ENCODE measurements at regions not wholly inside any gene's neighbourhood (a gene's known extent, or its start where the extent isn't known, plus 50 kb on each side); places are given as distances from the start of the nearest gene placed in this dataset.
A peak's percentile ranks its signal among the peaks of the same experiment; 100 is the strongest.

DNA sequence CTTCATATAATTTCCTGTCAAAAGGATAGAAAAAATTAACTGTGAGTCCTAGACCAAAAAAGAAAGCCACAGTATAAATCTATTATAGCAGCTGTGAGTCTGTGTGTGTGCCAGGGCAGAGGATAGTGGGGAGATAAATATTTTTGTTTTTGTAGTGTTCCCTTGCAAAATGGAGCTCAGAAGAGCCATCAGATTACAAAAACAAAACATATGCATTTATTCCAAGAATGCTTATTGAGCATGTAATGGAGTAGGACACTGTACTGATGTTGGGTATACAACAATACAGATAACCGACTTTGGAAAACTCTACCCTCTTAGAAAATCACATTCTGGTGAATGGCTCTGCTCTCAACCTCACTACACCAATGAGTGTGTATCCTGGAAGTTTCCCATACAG is 111.0 kb downstream of the DMAC1 start:
- peaks cover 2% of the 10 kb centered on the region for H3K9me3 Mint-ChIP-seq (ENCODE audit: low read depth)
- TF ChIP-seq, protein P1, sequence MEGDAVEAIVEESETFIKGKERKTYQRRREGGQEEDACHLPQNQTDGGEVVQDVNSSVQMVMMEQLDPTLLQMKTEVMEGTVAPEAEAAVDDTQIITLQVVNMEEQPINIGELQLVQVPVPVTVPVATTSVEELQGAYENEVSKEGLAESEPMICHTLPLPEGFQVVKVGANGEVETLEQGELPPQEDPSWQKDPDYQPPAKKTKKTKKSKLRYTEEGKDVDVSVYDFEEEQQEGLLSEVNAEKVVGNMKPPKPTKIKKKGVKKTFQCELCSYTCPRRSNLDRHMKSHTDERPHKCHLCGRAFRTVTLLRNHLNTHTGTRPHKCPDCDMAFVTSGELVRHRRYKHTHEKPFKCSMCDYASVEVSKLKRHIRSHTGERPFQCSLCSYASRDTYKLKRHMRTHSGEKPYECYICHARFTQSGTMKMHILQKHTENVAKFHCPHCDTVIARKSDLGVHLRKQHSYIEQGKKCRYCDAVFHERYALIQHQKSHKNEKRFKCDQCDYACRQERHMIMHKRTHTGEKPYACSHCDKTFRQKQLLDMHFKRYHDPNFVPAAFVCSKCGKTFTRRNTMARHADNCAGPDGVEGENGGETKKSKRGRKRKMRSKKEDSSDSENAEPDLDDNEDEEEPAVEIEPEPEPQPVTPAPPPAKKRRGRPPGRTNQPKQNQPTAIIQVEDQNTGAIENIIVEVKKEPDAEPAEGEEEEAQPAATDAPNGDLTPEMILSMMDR (IDR thresholded peaks at IDR 0.05; ENCODE audit: unreplicated experiment) = no peak
- no peaks in the 10 kb centered on the region for H3K36me3 Mint-ChIP-seq (ENCODE audit: insufficient read depth)
- no peak overlapping the region for H3K4me3 Mint-ChIP-seq (ENCODE audit: low read depth)
- no peak overlapping the region for H3K27ac Mint-ChIP-seq
- no peak for DNase-seq (ENCODE audit: low spot score, unreplicated experiment)
- H3K4me1 Mint-ChIP-seq (ENCODE audit: low read depth) = peaks cover 14% of the 10 kb centered on the region
- H3K27me3 Mint-ChIP-seq = no peaks in the 10 kb centered on the region

DNA sequence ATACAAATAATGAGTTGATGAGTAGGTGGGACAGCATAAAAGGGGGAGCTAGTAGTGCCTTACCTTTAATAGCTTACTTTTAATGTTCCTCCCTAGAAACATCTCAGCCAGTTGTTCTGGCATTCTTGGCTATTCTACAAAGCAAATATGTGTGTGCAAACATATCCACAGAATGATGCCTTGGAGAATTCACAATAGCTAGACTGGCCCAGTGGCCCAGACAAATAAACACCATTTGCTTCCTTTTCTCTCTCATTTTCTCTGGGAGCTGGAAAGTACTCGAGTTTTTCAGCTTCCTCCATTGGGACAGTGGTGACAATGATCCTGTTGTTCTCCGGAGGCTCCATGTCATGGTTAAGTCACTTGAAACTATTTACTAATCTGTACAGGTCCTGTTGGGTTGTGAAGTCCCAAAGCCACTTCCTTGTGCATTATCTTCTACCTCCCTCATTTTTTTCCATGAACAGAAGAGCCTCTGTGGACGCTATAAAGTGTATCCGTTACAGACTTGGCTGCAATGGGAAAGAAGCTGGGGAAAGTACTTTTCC is 122.9 kb downstream of the DMAC1 start:
- peaks cover 1% of the 10 kb centered on the region for H3K4me1 Mint-ChIP-seq (ENCODE audit: low read depth)
- no peak overlapping the region for H3K27ac Mint-ChIP-seq
- TF ChIP-seq, protein P1 (IDR thresholded peaks at IDR 0.05; ENCODE audit: unreplicated experiment) = no peak
- no peaks in the 10 kb centered on the region for H3K9me3 Mint-ChIP-seq (ENCODE audit: low read depth)
- no peak for DNase-seq (ENCODE audit: low spot score, unreplicated experiment)
- no peak overlapping the region for H3K4me3 Mint-ChIP-seq (ENCODE audit: low read depth)
- H3K27me3 Mint-ChIP-seq = no peaks in the 10 kb centered on the region
- H3K36me3 Mint-ChIP-seq (ENCODE audit: insufficient read depth) = no peaks in the 10 kb centered on the region

DNA sequence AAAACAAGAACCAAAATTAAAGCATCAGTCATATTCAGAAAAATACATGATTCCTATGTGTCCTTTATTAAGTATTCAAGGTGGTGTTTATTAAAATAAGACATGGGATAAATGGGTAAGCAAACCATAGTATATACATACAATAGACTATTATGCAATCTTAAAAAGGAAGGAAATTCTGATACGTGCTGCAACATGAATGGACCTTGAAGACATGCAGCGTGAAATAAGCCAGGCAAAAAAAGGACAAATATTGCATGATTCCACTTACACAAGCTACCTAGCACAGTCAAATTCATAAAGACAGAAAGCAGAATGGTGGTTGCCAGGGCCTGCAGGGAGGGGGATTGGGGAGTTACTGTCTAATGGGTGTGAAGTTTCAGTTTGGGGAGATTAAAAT is 127.7 kb downstream of the DMAC1 start:
- DNase-seq (ENCODE audit: low spot score, unreplicated experiment) = no peak
- Mint-ChIP-seq H3K27me3 (peaks cover 7% of the 10 kb centered on the region), H3K4me1 (ENCODE audit: low read depth) (peaks cover 1% of the 10 kb centered on the region), H3K4me3 (ENCODE audit: low read depth) (no peak overlapping the region), H3K9me3 (ENCODE audit: low read depth) (no peaks in the 10 kb centered on the region), H3K27ac (no peak overlapping the region), H3K36me3 (ENCODE audit: insufficient read depth) (no peaks in the 10 kb centered on the region)
- TF ChIP-seq, protein P1 (IDR thresholded peaks at IDR 0.05; ENCODE audit: unreplicated experiment) = no peak

DNA sequence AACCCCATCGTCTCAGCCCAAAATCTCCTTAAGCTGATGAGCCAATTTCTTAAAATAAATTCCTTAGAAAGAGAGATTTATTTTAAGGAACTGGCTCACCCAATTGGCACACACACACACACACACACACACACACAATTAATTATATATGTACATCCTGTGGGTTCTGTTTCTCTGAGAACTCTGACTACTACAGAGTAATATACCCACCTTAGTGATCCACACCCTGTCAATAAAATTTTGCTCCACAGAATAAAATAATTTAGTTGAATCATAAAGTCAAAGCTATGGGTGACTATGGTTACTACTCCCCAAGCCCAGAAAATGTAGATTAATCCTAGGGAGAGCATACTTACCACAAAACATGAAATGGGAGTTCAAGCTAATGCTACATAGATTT is 131.0 kb downstream of the DMAC1 start:
- H3K4me3 Mint-ChIP-seq (ENCODE audit: low read depth) = no peak overlapping the region
- no peak for DNase-seq (ENCODE audit: low spot score, unreplicated experiment)
- no peak overlapping the region for H3K27ac Mint-ChIP-seq
- peaks cover 3% of the 10 kb centered on the region for H3K9me3 Mint-ChIP-seq (ENCODE audit: low read depth)
- H3K36me3 Mint-ChIP-seq (ENCODE audit: insufficient read depth) = no peaks in the 10 kb centered on the region
- peaks cover 7% of the 10 kb centered on the region for H3K27me3 Mint-ChIP-seq
- peaks cover 11% of the 10 kb centered on the region for H3K4me1 Mint-ChIP-seq (ENCODE audit: low read depth)
- TF ChIP-seq, protein P1 (IDR thresholded peaks at IDR 0.05; ENCODE audit: unreplicated experiment) = no peak

DNA sequence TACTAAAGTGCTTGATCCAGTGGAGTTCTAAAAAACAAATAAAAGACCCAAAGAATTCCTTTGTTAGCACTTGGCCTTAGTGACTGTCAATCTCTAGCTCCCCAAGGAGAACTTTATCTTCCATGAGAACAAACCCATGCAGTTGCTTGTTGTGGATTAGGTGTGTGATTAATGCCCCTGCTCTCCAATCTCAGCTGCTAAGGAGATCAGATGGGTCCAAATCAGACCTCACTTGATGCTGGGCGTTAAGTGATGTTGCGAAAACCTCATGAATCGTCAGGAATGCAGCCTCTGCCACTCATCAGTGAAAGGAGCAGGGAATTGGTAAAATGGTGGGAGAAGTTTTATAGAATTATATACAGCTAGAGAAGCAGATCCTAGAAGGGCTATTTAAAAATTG is 133.7 kb downstream of the DMAC1 start:
- H3K9me3 Mint-ChIP-seq (ENCODE audit: low read depth) = peaks cover 3% of the 10 kb centered on the region
- H3K27ac Mint-ChIP-seq = peak overlapping the region; percentile 1
- TF ChIP-seq, protein P1 (IDR thresholded peaks at IDR 0.05; ENCODE audit: unreplicated experiment) = no peak
- H3K4me1 Mint-ChIP-seq (ENCODE audit: low read depth) = peaks cover 23% of the 10 kb centered on the region
- DNase-seq (ENCODE audit: low spot score, unreplicated experiment) = no peak
- peaks cover 7% of the 10 kb centered on the region for H3K27me3 Mint-ChIP-seq
- H3K36me3 Mint-ChIP-seq (ENCODE audit: insufficient read depth) = no peaks in the 10 kb centered on the region
- no peak overlapping the region for H3K4me3 Mint-ChIP-seq (ENCODE audit: low read depth)

Data from progenitor cell of endocrine pancreas (in vitro differentiated cells).